Dedifferentiated amniotic fluid mesenchymal stem cell (primary cell): ENCODE measurements at regions not wholly inside any gene's neighbourhood (a gene's known extent, or its start where the extent isn't known, plus 50 kb on each side); places are given as distances from the start of the nearest gene placed in this dataset.

Source experiments
- DNase-seq: peaks from one replicate; pipeline ENCODE4 v3.0.0-alpha.2; 2016; ENCODE audit errors: extremely low spot score

- no peak for DNase-seq
Observed at GRCh38 chr18:24561369-24561965, 101.0 kb downstream of the HRH4 start.

GRCh38 chr18:24567199-24567598 lies 106.8 kb downstream of the HRH4 start:
- no peak for DNase-seq

GRCh38 chr18:24570716-24571115 lies 110.3 kb downstream of the HRH4 start:
- no peak for DNase-seq

- no peak for DNase-seq
Observed at GRCh38 chr18:24582771-24583170, 122.3 kb downstream of the HRH4 start.

- DNase-seq = no peak
Observed at GRCh38 chr18:24584205-24584604, 123.8 kb downstream of the HRH4 start.

- no peak for DNase-seq
Observed at GRCh38 chr18:24584813-24585212, 124.4 kb downstream of the HRH4 start.

- no peak for DNase-seq
Observed at GRCh38 chr18:24585996-24586566, 125.6 kb downstream of the HRH4 start.

- DNase-seq = no peak
Observed at GRCh38 chr18:24586662-24587360, 126.4 kb downstream of the HRH4 start.

GRCh38 chr18:24588440-24588839 lies 128.0 kb downstream of the HRH4 start:
- DNase-seq = no peak

GRCh38 chr18:24590946-24591345 lies 130.5 kb downstream of the HRH4 start:
- DNase-seq = no peak

GRCh38 chr18:24593401-24593800 lies 133.0 kb downstream of the HRH4 start:
- DNase-seq = no peak

GRCh38 chr18:24593886-24594285 lies 133.4 kb downstream of the HRH4 start:
- no peak for DNase-seq

- DNase-seq = no peak
Observed at GRCh38 chr18:24595561-24596031, 135.2 kb downstream of the HRH4 start.

GRCh38 chr18:24600076-24600654 lies 139.7 kb downstream of the HRH4 start:
- DNase-seq = peak; percentile 65

- no peak for DNase-seq
Observed at GRCh38 chr18:24601585-24601984, 141.1 kb downstream of the HRH4 start.

- no peak for DNase-seq
Observed at GRCh38 chr18:24602201-24602600, 141.8 kb downstream of the HRH4 start.

- DNase-seq = no peak
Observed at GRCh38 chr18:24603151-24603550, 142.7 kb downstream of the HRH4 start.

GRCh38 chr18:24605444-24605843 lies 145.0 kb downstream of the HRH4 start:
- no peak for DNase-seq

GRCh38 chr18:24609254-24609653 lies 148.8 kb downstream of the HRH4 start:
- no peak for DNase-seq

- DNase-seq = no peak
Observed at GRCh38 chr18:24611075-24611474, 150.6 kb downstream of the HRH4 start.

GRCh38 chr18:24613896-24614640 lies 153.6 kb downstream of the HRH4 start:
- DNase-seq = no peak

- DNase-seq = no peak
Observed at GRCh38 chr18:24616653-24617052, 156.2 kb downstream of the HRH4 start.
